Astrocyte (in vitro differentiated cells and primary cell): ENCODE measurements at regions not wholly inside any gene's neighbourhood (a gene's known extent, or its start where the extent isn't known, plus 50 kb on each side); places are given as distances from the start of the nearest gene placed in this dataset.

Experiments used
- DNase-seq: peaks from one replicate; pipeline ENCODE4 v3.0.0-alpha.2; 2010; ENCODE audit warnings: low read depth
- FAIRE-seq: peaks from 2 replicates; lab custom pipeline; 2011; peaks lifted over from hg19 to GRCh38; lab: Jason Lieb, UNC
- H2AFZ ChIP-seq: 2 replicates; pipeline ENCODE4 v1.6.0; 2012; ENCODE audit warnings: low read depth, low read length, inconsistent platforms
- H3K27ac ChIP-seq: 2 replicates; pipeline ENCODE4 v1.5.1; 2011; ENCODE audit warnings: low read depth, low read length, inconsistent platforms
- H3K27me3 ChIP-seq: 2 replicates; pipeline ENCODE4 v1.6.0; 2011; ENCODE audit warnings: low read length, inconsistent platforms; ENCODE audit not compliant: insufficient read depth
- H3K36me3 ChIP-seq: 2 replicates; pipeline ENCODE4 v1.5.1; 2011; ENCODE audit warnings: low read length, inconsistent platforms; ENCODE audit not compliant: insufficient read depth
- H3K4me1 ChIP-seq: 2 replicates; pipeline ENCODE4 v1.5.1; 2011; ENCODE audit warnings: low read length, inconsistent platforms; ENCODE audit not compliant: insufficient read depth
- H3K4me2 ChIP-seq: 2 replicates; pipeline ENCODE4 v1.6.0; 2012; ENCODE audit warnings: low read length, inconsistent platforms
- H3K4me3 ChIP-seq: 2 replicates; pipeline ENCODE4 v1.5.1; 2011; ENCODE audit warnings: low read depth, mild to moderate bottlenecking, low read length, inconsistent platforms; ENCODE audit not compliant: insufficient read depth
- H3K79me2 ChIP-seq: 2 replicates; pipeline ENCODE4 v1.6.0; 2012; ENCODE audit warnings: mild to moderate bottlenecking, low read length, inconsistent platforms; ENCODE audit not compliant: insufficient read depth
- H3K9ac ChIP-seq: 2 replicates; pipeline ENCODE4 v1.6.0; 2012; ENCODE audit warnings: mild to moderate bottlenecking, low read length, inconsistent platforms
- H3K9me3 ChIP-seq: 2 replicates; pipeline ENCODE4 v1.5.1; 2012; ENCODE audit warnings: low read depth, mild to moderate bottlenecking, low read length, inconsistent platforms; ENCODE audit not compliant: insufficient read depth
- H4K20me1 ChIP-seq: 2 replicates; pipeline ENCODE4 v1.6.0; 2012; ENCODE audit warnings: low read length, inconsistent platforms; ENCODE audit not compliant: insufficient read depth
- H3K27ac Mint-ChIP-seq: one replicate; pipeline ENCODE4 v1.8.0; 2021; ENCODE audit warnings: mild to moderate bottlenecking, mixed read lengths; ENCODE audit not compliant: unreplicated experiment
- H3K27me3 Mint-ChIP-seq: one replicate; pipeline ENCODE4 v1.8.0; 2021; ENCODE audit warnings: low read depth, mixed read lengths; ENCODE audit not compliant: unreplicated experiment
- H3K36me3 Mint-ChIP-seq: one replicate; pipeline ENCODE4 v1.8.0; 2021; ENCODE audit warnings: low read depth, mixed read lengths; ENCODE audit not compliant: unreplicated experiment
- H3K4me1 Mint-ChIP-seq: one replicate; pipeline ENCODE4 v1.8.0; 2021; ENCODE audit warnings: low read depth, mixed read lengths; ENCODE audit not compliant: unreplicated experiment
- H3K4me3 Mint-ChIP-seq: one replicate; pipeline ENCODE4 v1.8.0; 2021; ENCODE audit warnings: mild to moderate bottlenecking, moderate library complexity, mixed read lengths; ENCODE audit not compliant: unreplicated experiment
- H3K9me3 Mint-ChIP-seq: one replicate; pipeline ENCODE4 v1.8.0; 2021; ENCODE audit warnings: mild to moderate bottlenecking, mixed read lengths; ENCODE audit not compliant: unreplicated experiment
- CTCF ChIP-seq: IDR thresholded peaks from 2 replicates; pipeline ENCODE4 v1.5.1; 2011; ENCODE audit warnings: low read depth, mild to moderate bottlenecking, inconsistent platforms, low read length, moderate library complexity; ENCODE audit not compliant: insufficient read depth
- EZH2 ChIP-seq: IDR thresholded peaks from 2 replicates; pipeline ENCODE4 v1.6.1; 2012; ENCODE audit warnings: mild to moderate bottlenecking, low read length, inconsistent platforms; ENCODE audit not compliant: insufficient read depth

GRCh38 chr1:182183606-182184005 is 122.1 kb upstream of the ZNF648 start:
- Histone ChIP-seq H3K9ac (no peak overlapping the region), H3K9me3 (no peaks in the 10 kb centered on the region), H3K4me2 (no peak overlapping the region), H3K79me2 (no peaks in the 10 kb centered on the region), H3K4me1 (peaks cover 12% of the 10 kb centered on the region), H3K27ac (no peak overlapping the region), H3K27me3 (peaks cover 4% of the 10 kb centered on the region), H3K4me3 (no peak overlapping the region), H3K36me3 (no peaks in the 10 kb centered on the region), H2AFZ (no peak overlapping the region), H4K20me1 (no peaks in the 10 kb centered on the region)
- DNase-seq (no peak), FAIRE-seq (no peak)
- H3K36me3 Mint-ChIP-seq, result no peaks in the 10 kb centered on the region
- peaks cover 17% of the 10 kb centered on the region for H3K4me1 Mint-ChIP-seq
- no peak overlapping the region for H3K4me3 Mint-ChIP-seq
- no peaks in the 10 kb centered on the region for H3K9me3 Mint-ChIP-seq
- TF ChIP-seq EZH2 (no peak), CTCF (no peak)
- no peak overlapping the region for H3K27ac Mint-ChIP-seq
- H3K27me3 Mint-ChIP-seq, result peaks cover 4% of the 10 kb centered on the region

DNA sequence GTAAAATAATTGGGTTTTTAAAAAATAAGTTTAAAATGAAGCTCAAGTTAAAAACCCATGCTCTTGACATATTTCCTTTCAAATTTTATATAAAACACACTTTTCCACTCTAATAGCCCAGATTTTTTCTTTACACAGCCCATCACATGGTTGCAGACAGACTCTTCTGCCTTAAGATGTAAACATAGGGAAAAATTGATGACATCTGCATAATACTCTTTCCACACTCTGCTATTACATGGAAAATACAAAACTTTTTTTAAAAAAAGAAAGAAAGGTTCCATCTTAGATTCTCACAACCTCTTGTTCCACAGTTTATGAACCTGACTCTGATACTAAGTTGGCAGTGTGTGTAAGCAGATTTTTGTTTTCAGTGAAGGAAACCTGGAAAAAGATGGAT is 120.8 kb upstream of the ZNF648 start:
- H3K27ac ChIP-seq, result no peak overlapping the region
- H3K9ac ChIP-seq, result no peak overlapping the region
- Mint-ChIP-seq H3K36me3 (no peaks in the 10 kb centered on the region), H3K4me1 (peaks cover 16% of the 10 kb centered on the region), H3K9me3 (no peaks in the 10 kb centered on the region), H3K4me3 (no peak overlapping the region), H3K27me3 (peaks cover 4% of the 10 kb centered on the region), H3K27ac (no peak overlapping the region)
- H4K20me1 ChIP-seq, result no peaks in the 10 kb centered on the region
- H3K9me3 ChIP-seq, result no peaks in the 10 kb centered on the region
- DNase-seq (no peak), FAIRE-seq (no peak)
- H3K79me2 ChIP-seq, result no peaks in the 10 kb centered on the region
- H3K4me2 ChIP-seq, result no peak overlapping the region
- H3K4me1 ChIP-seq, result peaks cover 12% of the 10 kb centered on the region
- peaks cover 4% of the 10 kb centered on the region for H3K27me3 ChIP-seq
- no peak overlapping the region for H3K4me3 ChIP-seq
- H3K36me3 ChIP-seq, result no peaks in the 10 kb centered on the region
- TF ChIP-seq CTCF (no peak), EZH2 (no peak)
- H2AFZ ChIP-seq, result no peak overlapping the region

DNA sequence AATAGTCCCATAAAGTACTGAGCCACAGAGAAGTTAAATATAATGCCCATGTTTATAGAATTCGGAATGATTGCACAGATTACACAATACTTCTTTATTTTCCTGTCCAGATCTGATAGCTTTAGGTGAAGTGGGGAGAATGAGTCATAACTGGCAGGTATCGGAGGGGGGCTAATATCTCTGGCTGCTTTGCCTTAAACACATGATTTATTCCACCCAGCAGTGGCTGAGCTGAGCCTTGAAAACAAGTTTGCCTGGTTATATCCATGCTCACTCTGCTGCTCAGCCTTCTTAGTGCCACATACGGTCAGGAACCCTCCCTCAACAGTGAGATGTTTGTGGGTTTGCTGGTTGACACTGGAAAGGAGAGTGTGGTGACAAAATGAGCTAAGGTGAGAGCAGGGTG is 119.7 kb upstream of the ZNF648 start:
- H3K36me3 Mint-ChIP-seq, result no peaks in the 10 kb centered on the region
- no peak overlapping the region for H3K9ac ChIP-seq
- DNase-seq (no peak), FAIRE-seq (no peak)
- no peak overlapping the region for H2AFZ ChIP-seq
- no peaks in the 10 kb centered on the region for H3K9me3 ChIP-seq
- H3K36me3 ChIP-seq, result no peaks in the 10 kb centered on the region
- peaks cover 8% of the 10 kb centered on the region for H3K4me1 ChIP-seq
- TF ChIP-seq EZH2 (no peak), CTCF (no peak)
- no peak overlapping the region for H3K27ac Mint-ChIP-seq
- H3K4me2 ChIP-seq, result no peak overlapping the region
- peaks cover 6% of the 10 kb centered on the region for H3K4me1 Mint-ChIP-seq
- no peaks in the 10 kb centered on the region for H4K20me1 ChIP-seq
- H3K9me3 Mint-ChIP-seq, result no peaks in the 10 kb centered on the region
- H3K27me3 Mint-ChIP-seq, result peaks cover 4% of the 10 kb centered on the region
- no peak overlapping the region for H3K4me3 ChIP-seq
- H3K27ac ChIP-seq, result no peak overlapping the region
- no peaks in the 10 kb centered on the region for H3K79me2 ChIP-seq
- no peak overlapping the region for H3K4me3 Mint-ChIP-seq
- peaks cover 4% of the 10 kb centered on the region for H3K27me3 ChIP-seq
